ENCODE measurements at regions not wholly inside any gene's neighbourhood (a gene's known extent, or its start where the extent isn't known, plus 50 kb on each side); places are given as distances from the start of the nearest gene placed in this dataset.

GRCh38 chr6:112427499-112427898, 80.4 kb downstream of the RFPL4B start:
- TF ChIP-seq CTCF (IDR thresholded peaks at IDR 0.05; ENCODE audit: extremely low read depth, missing control alignments) = no peak

GRCh38 chr6:112428477-112428876, 81.3 kb downstream of the RFPL4B start:
- no peak for DNase-seq (ENCODE audit: low spot score)
- TF ChIP-seq CTCF (IDR thresholded peaks at IDR 0.05; ENCODE audit: extremely low read depth, missing control alignments) = no peak

More at GRCh38 chr6:112427499-112427898, 80.4 kb downstream of the RFPL4B start:
- DNase-seq (ENCODE audit: low spot score) = no peak

- TF ChIP-seq CTCF (IDR thresholded peaks at IDR 0.05; ENCODE audit: extremely low read depth, missing control alignments) = no peak
- DNase-seq (ENCODE audit: low spot score) = no peak
Measured at GRCh38 chr6:112429226-112429625, 82.1 kb downstream of the RFPL4B start.

DNA sequence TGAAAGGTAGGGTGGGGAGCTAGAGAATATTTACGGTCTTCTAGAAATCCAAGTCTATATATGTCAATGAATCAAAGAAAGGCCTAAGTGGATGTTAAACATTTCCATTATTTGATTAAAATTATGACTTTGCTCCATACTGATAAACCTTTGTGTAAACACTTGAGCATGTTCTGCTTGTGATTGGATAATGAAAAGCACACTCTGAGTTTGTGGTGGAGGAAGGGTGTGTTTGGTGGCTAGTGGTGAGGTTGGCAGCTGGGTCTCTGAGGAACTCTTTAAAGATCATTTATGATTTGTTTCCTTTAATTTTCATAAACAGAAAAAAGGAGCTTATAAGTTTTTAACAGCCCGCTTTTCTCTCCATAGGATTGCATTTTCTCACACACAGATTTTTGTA, 84.7 kb downstream of the RFPL4B start:
- TF ChIP-seq CTCF (IDR thresholded peaks at IDR 0.05; ENCODE audit: extremely low read depth, missing control alignments) = no peak
- no peak for DNase-seq (ENCODE audit: low spot score)

GRCh38 chr6:112432853-112433252, 85.7 kb downstream of the RFPL4B start:
- no peak for DNase-seq (ENCODE audit: low spot score)
- no peak for TF ChIP-seq CTCF (IDR thresholded peaks at IDR 0.05; ENCODE audit: extremely low read depth, missing control alignments)

DNA sequence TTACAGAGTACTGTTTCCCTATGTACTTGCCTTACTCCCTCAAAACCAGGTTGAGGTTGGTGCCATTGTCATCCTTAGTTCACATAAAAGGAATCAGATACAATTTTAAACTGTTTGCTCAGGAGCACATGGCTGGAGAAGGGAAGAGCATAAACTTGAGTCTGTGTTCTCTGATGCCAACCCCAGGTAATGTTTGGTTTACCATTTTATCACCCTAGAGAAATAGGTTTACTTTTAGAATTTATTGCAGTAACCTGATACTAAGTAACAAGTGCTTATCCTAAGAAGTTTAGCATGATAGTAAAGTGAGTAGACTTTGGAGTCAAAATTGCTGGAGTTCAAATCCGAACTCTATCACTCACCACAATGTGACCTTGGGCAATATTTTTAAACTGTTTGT, 86.3 kb downstream of the RFPL4B start:
- no peak for DNase-seq (ENCODE audit: low spot score)
- no peak for TF ChIP-seq CTCF (IDR thresholded peaks at IDR 0.05; ENCODE audit: extremely low read depth, missing control alignments)

GRCh38 chr6:112434896-112435435, 87.8 kb downstream of the RFPL4B start:
- no peak for TF ChIP-seq CTCF (IDR thresholded peaks at IDR 0.05; ENCODE audit: extremely low read depth, missing control alignments)
- no peak for DNase-seq (ENCODE audit: low spot score)

Data from GM20000 (cell line).